H1 (cell line): ENCODE measurements at regions not wholly inside any gene's neighbourhood (a gene's known extent, or its start where the extent isn't known, plus 50 kb on each side); places are given as distances from the start of the nearest gene placed in this dataset.

Experiments used
- CTCF ChIA-PET: fragments of 300-600 bp; sonication (Branson Sonifier 250); formaldehyde crosslinking; loops from one replicate; lab custom pipeline; 2021; ENCODE audit not compliant: partially characterized antibody; lab: Charles Lee
- POLR2A ChIA-PET: fragments of 300-600 bp; sonication (Branson Sonifier 250); formaldehyde crosslinking; loops from one replicate; lab custom pipeline; 2021; ENCODE audit warnings: inconsistent platforms; ENCODE audit not compliant: partially characterized antibody; lab: Charles Lee
- DNase-seq, 2 experiments: peaks; one replicate each; pipeline versions ENCODE4 v3.0.0 to v3.0.0-alpha.2; 2010 to 2022; ENCODE audit warnings: low spot score in 2 of 2, low read depth in 1 of 2, mixed read lengths in 1 of 2
- FAIRE-seq: peaks from 2 replicates; lab custom pipeline; 2011; peaks lifted over from hg19 to GRCh38; lab: Jason Lieb, UNC
- H2AFZ ChIP-seq: 2 replicates; pipeline ENCODE4 v1.8.1; 2012; ENCODE audit warnings: low read length, inconsistent platforms
- H2AK5ac ChIP-seq: 2 replicates; pipeline ENCODE4 v1.6.1; 2013; ENCODE audit warnings: low read depth, low read length
- H2BK120ac ChIP-seq: replicated peaks from 2 replicates; pipeline ENCODE3; 2013; ENCODE audit warnings: low read depth, low read length, inconsistent platforms
- H2BK12ac ChIP-seq: 2 replicates; pipeline ENCODE4 v1.6.1; 2013; ENCODE audit warnings: low read depth, low read length
- H2BK15ac ChIP-seq: 2 replicates; pipeline ENCODE4 v1.6.1; 2013; ENCODE audit warnings: low read length
- H2BK20ac ChIP-seq: 2 replicates; pipeline ENCODE4 v1.6.1; 2013; ENCODE audit warnings: low read length
- H2BK5ac ChIP-seq: 2 replicates; pipeline ENCODE4 v1.6.1; 2013; ENCODE audit warnings: low read depth, low read length
- H3K14ac ChIP-seq: 2 replicates; pipeline ENCODE4 v1.6.1; 2013; ENCODE audit warnings: inconsistent platforms; ENCODE audit not compliant: insufficient read length
- H3K18ac ChIP-seq: 2 replicates; pipeline ENCODE4 v1.6.1; 2013; ENCODE audit warnings: low read length; ENCODE audit errors: extremely low read depth
- H3K23ac ChIP-seq: 2 replicates; pipeline ENCODE4 v1.6.1; 2013; ENCODE audit warnings: inconsistent platforms; ENCODE audit not compliant: insufficient read length
- H3K23me2 ChIP-seq: 2 replicates; pipeline ENCODE4 v1.6.1; 2013; ENCODE audit warnings: low read depth, low read length
- H3K27ac ChIP-seq: 2 replicates; pipeline ENCODE4 v1.6.1; 2011; ENCODE audit warnings: low read depth, low read length, inconsistent platforms
- H3K27me3 ChIP-seq, 4 experiments: replicated peaks in 1 of 4; 1 replicate in 1 of 4; 2 replicates in 3 of 4; pipeline versions ENCODE4 v1.6.1 to v1.8.1; 2011 to 2013; ENCODE audit warnings: low read length in 3 of 4, mild to moderate bottlenecking in 3 of 4, inconsistent platforms in 2 of 4, mixed read lengths in 2 of 4, moderate library complexity in 1 of 4; ENCODE audit not compliant: control insufficient read depth in 3 of 4, insufficient read depth in 3 of 4; ENCODE audit errors: extremely low read depth in 1 of 4
- H3K36me3 ChIP-seq, 4 experiments: 2 replicates each; pipeline versions ENCODE4 v1.6.1 to v1.8.1; 2011 to 2013; ENCODE audit warnings: mild to moderate bottlenecking in 4 of 4, low read length in 3 of 4, moderate library complexity in 2 of 4, control low read depth in 1 of 4, inconsistent platforms in 1 of 4; ENCODE audit not compliant: insufficient read depth in 4 of 4, control insufficient read depth in 2 of 4
- H3K4ac ChIP-seq: replicated peaks from 2 replicates; pipeline ENCODE3; 2013; ENCODE audit warnings: low read length, low read depth, mixed read lengths, inconsistent platforms; ENCODE audit not compliant: insufficient read length
- H3K4me1 ChIP-seq, 4 experiments: replicated peaks in 1 of 4; 1 replicate in 1 of 4; 2 replicates in 3 of 4; pipeline versions ENCODE4 v1.6.1 to v1.8.1; 2011 to 2013; ENCODE audit warnings: low read length in 3 of 4, inconsistent platforms in 2 of 4, mixed read lengths in 1 of 4; ENCODE audit not compliant: insufficient read depth in 4 of 4, control insufficient read depth in 3 of 4
- H3K4me2 ChIP-seq, 2 experiments: 2 replicates each; pipeline versions ENCODE4 v1.6.1 to v1.8.1; 2011 to 2013; ENCODE audit warnings: low read depth in 2 of 2, low read length in 2 of 2, control low read depth in 1 of 2, inconsistent platforms in 1 of 2, mild to moderate bottlenecking in 1 of 2; ENCODE audit not compliant: insufficient read depth in 1 of 2
- H3K4me3 ChIP-seq, 4 experiments: fragments of 200-600, 300-600 bp in 1 of 4; sonication (generic), shearing (Covaris generic), sonication (Bioruptor Twin) in 1 of 4; 2 replicates each; pipeline versions ENCODE4 v1.5.1 to v1.8.1; 2011 to 2016; ENCODE audit warnings: low read length in 4 of 4, low read depth in 3 of 4, control low read depth in 2 of 4, inconsistent platforms in 2 of 4, mild to moderate bottlenecking in 2 of 4, mixed read lengths in 1 of 4, moderate library complexity in 1 of 4; ENCODE audit not compliant: insufficient read depth in 2 of 4; ENCODE audit errors: extremely low read depth in 1 of 4
- H3K56ac ChIP-seq: replicated peaks from 2 replicates; pipeline ENCODE3; 2013; ENCODE audit warnings: low read depth, mild to moderate bottlenecking, mixed read lengths, low read length, inconsistent platforms; ENCODE audit not compliant: insufficient read length
- H3K79me1 ChIP-seq: 2 replicates; pipeline ENCODE4 v1.6.1; 2013; ENCODE audit warnings: low read depth, low read length, control low read depth
- H3K79me2 ChIP-seq, 2 experiments: 2 replicates each; pipeline versions ENCODE4 v1.6.1 to v1.8.1; 2012 to 2013; ENCODE audit warnings: low read length in 2 of 2, mild to moderate bottlenecking in 2 of 2, inconsistent platforms in 1 of 2; ENCODE audit not compliant: insufficient read depth in 2 of 2, control insufficient read depth in 1 of 2
- H3K9ac ChIP-seq, 4 experiments: replicated peaks in 1 of 4; 1 replicate in 1 of 4; 2 replicates in 3 of 4; pipeline versions ENCODE4 v1.6.1 to v1.8.1; 2011 to 2013; ENCODE audit warnings: low read depth in 3 of 4, low read length in 3 of 4, control low read depth in 2 of 4, mild to moderate bottlenecking in 2 of 4, moderate library complexity in 2 of 4, inconsistent platforms in 1 of 4; ENCODE audit errors: extremely low read depth in 1 of 4
- H3K9me3 ChIP-seq, 2 experiments: 2 replicates each; pipeline versions ENCODE4 v1.6.1 to v1.8.1; 2012 to 2013; ENCODE audit warnings: mild to moderate bottlenecking in 2 of 2, moderate library complexity in 2 of 2, control low read depth in 1 of 2, inconsistent platforms in 1 of 2, low read depth in 1 of 2, low read length in 1 of 2, mixed read lengths in 1 of 2; ENCODE audit not compliant: insufficient read depth in 2 of 2
- H4K20me1 ChIP-seq, 2 experiments: replicated peaks in 1 of 2; 2 replicates each; pipeline versions ENCODE3 to v1.8.1; 2011 to 2013; ENCODE audit warnings: inconsistent platforms in 2 of 2, low read length in 2 of 2, mild to moderate bottlenecking in 1 of 2; ENCODE audit not compliant: insufficient read depth in 2 of 2, control insufficient read depth in 1 of 2
- H4K5ac ChIP-seq: 2 replicates; pipeline ENCODE4 v1.6.1; 2013; ENCODE audit warnings: low read length, low read depth, mixed read lengths, inconsistent platforms; ENCODE audit not compliant: insufficient read length
- H4K8ac ChIP-seq: 2 replicates; pipeline ENCODE4 v1.8.0; 2013; ENCODE audit warnings: mild to moderate bottlenecking, moderate library complexity, low read length, inconsistent platforms; ENCODE audit not compliant: insufficient read depth; ENCODE audit errors: extremely low read depth
- H4K91ac ChIP-seq: replicated peaks from 2 replicates; pipeline ENCODE3; 2013; ENCODE audit warnings: low read length, mixed read lengths, inconsistent platforms; ENCODE audit not compliant: insufficient read length
- CBX5 ChIP-seq: fragments of 300-800, 300-1000 bp; sonication (generic); IDR thresholded peaks from 2 replicates; pipeline ENCODE4 v1.7.1; 2016; ENCODE audit warnings: antibody characterized with exemption, low read length, low read depth
- CTBP2 ChIP-seq: IDR thresholded peaks from 2 replicates; pipeline ENCODE4 v1.7.0; 2011; ENCODE audit warnings: borderline replicate concordance, mild to moderate bottlenecking, moderate library complexity, mixed read lengths, low read length; ENCODE audit not compliant: insufficient read depth, insufficient read length
- EP300 ChIP-seq, 2 experiments: IDR thresholded peaks; 1 replicate in 1 of 2; 2 replicates in 1 of 2; pipeline ENCODE4 v1.6.1; 2011 to 2012; ENCODE audit warnings: low read depth in 2 of 2, low read length in 2 of 2, mild to moderate bottlenecking in 2 of 2, borderline replicate concordance in 1 of 2, inconsistent platforms in 1 of 2, moderate library complexity in 1 of 2
- KDM5A ChIP-seq: fragments of 200-600 bp; IDR thresholded peaks from 2 replicates; pipeline ENCODE4 v1.7.1; 2012; ENCODE audit warnings: mild to moderate bottlenecking, low read length, inconsistent platforms, mixed read lengths
- NANOG ChIP-seq: IDR thresholded peaks from 2 replicates; pipeline ENCODE4 v1.6.1; 2011; ENCODE audit warnings: low read length, low read depth, mild to moderate bottlenecking, inconsistent platforms; ENCODE audit not compliant: insufficient read depth, poor library complexity, severe bottlenecking
- POLR2A ChIP-seq, 2 experiments: IDR thresholded peaks; 1 replicate in 1 of 2; 2 replicates in 1 of 2; pipeline ENCODE4 v1.6.1; 2011; ENCODE audit warnings: low read depth in 2 of 2, low read length in 2 of 2, mild to moderate bottlenecking in 2 of 2; ENCODE audit errors: control extremely low read depth in 1 of 2
- POLR2AphosphoS5 ChIP-seq: IDR thresholded peaks from 2 replicates; pipeline ENCODE4 v1.6.1; 2011; ENCODE audit warnings: low read depth, low read length
- SAP30 ChIP-seq: fragments of 300-600 bp; sonication (generic); IDR thresholded peaks from 2 replicates; pipeline ENCODE4 v1.7.1; 2012; ENCODE audit warnings: low read length, moderate library complexity, mild to moderate bottlenecking, inconsistent platforms; ENCODE audit not compliant: insufficient read depth, insufficient replicate concordance
- SIN3A ChIP-seq, 2 experiments: IDR thresholded peaks in 1 of 2; conservative IDR thresholded peaks in 1 of 2; 2 replicates each; pipeline ENCODE4 v1.6.1; 2011 to 2012; ENCODE audit warnings: low read length in 2 of 2, improper control_type of control experiment in 1 of 2, low read depth in 1 of 2, mild to moderate bottlenecking in 1 of 2
- TCF12 ChIP-seq: IDR thresholded peaks from 2 replicates; pipeline ENCODE4 v1.6.1; 2011; ENCODE audit warnings: low read depth, mild to moderate bottlenecking, low read length
- WGBS, 2 experiments: shearing (Covaris generic) in 1 of 2; methylation state at CpG; one replicate each; pipeline versions ENCODE4 v1.1.6 to v1.1.7; 2013 to 2015; ENCODE audit warnings: low lambda C conversion rate in 2 of 2, mixed read lengths in 2 of 2, inconsistent platforms in 1 of 2, low coverage in 1 of 2, missing lambda C conversion rate in 1 of 2; ENCODE audit not compliant: insufficient replicate concordance in 2 of 2, insufficient coverage in 1 of 2, insufficient read length in 1 of 2; ENCODE audit errors: extremely low coverage in 1 of 2, missing lambda C conversion rate in 1 of 2; 5-methylcytosine and 5-hydroxymethylcytosine counted together
- TF ChIP-seq, protein P1 (sequence below): IDR thresholded peaks from 2 replicates; pipeline ENCODE4 v1.6.1; 2012; ENCODE audit warnings: inconsistent platforms

GRCh38 chr2:8045081-8045614 is 636.7 kb upstream of the ID2 start:
- no peak overlapping the region for H2AK5ac ChIP-seq
- TF ChIP-seq CTBP2 (no peak), SAP30 (no peak), NANOG (no peak), EP300 (IDR thresholded peaks at IDR 0.05; ENCODE audit: borderline replicate concordance in 1 of 2, low read depth in 2 of 2, low read length in 2 of 2) (no peak), CBX5 (no peak), KDM5A (no peak), TCF12 (no peak), SIN3A (conservative IDR thresholded peaks at IDR 0.05 in 1 of 2, IDR thresholded peaks at IDR 0.05 in 1 of 2; ENCODE audit: low read depth in 1 of 2, low read length in 2 of 2) (no peak), POLR2AphosphoS5 (no peak), POLR2A (IDR thresholded peaks at IDR 0.05; ENCODE audit: control extremely low read depth in 1 of 2, low read depth in 2 of 2, low read length in 2 of 2) (no peak)
- TF ChIP-seq, protein P1, sequence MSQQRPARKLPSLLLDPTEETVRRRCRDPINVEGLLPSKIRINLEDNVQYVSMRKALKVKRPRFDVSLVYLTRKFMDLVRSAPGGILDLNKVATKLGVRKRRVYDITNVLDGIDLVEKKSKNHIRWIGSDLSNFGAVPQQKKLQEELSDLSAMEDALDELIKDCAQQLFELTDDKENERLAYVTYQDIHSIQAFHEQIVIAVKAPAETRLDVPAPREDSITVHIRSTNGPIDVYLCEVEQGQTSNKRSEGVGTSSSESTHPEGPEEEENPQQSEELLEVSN, result no peak

More at GRCh38 chr2:8045081-8045614, 636.7 kb upstream of the ID2 start:
- Histone ChIP-seq H2BK20ac (no peak overlapping the region), H3K79me2 (no peaks in the 10 kb centered on the region), H3K27ac (no peak overlapping the region), H2BK15ac (no peak overlapping the region), H3K36me3 (no peaks in the 10 kb centered on the region), H3K79me1 (no peaks in the 10 kb centered on the region), H3K27me3 (no peaks in the 10 kb centered on the region), H2BK12ac (no peak overlapping the region), H3K4me2 (no peak overlapping the region), H4K91ac (no peak overlapping the region), H2AFZ (no peak overlapping the region), H3K4ac (no peak overlapping the region), H3K23me2 (no peaks in the 10 kb centered on the region), H4K5ac (no peak overlapping the region), H3K9ac (no peak overlapping the region), H4K8ac (no peak overlapping the region), H3K4me1 (no peaks in the 10 kb centered on the region), H3K18ac (no peak overlapping the region), H3K9me3 (peaks cover 0 to 3% of the 10 kb centered on the region in 2 experiments; a peak in 1 of 4 replicates), H3K56ac (no peak overlapping the region), H3K4me3 (no peak overlapping the region), H3K14ac (no peak overlapping the region), H2BK120ac (no peak overlapping the region), H3K23ac (no peak overlapping the region), H4K20me1 (no peaks in the 10 kb centered on the region), H2BK5ac (no peak overlapping the region)
- WGBS, 2 experiments, result 93% methylated on average over 6 of the region's 6 CpGs; no CpG with 5 or more reads in 1 of the 2 experiments
- DNase-seq (no peak), FAIRE-seq (no peak)
- ChIA-PET CTCF (no interaction called here), POLR2A (no interaction called here)
